ENCODE measurements at regions not wholly inside any gene's neighbourhood (a gene's known extent, or its start where the extent isn't known, plus 50 kb on each side); places are given as distances from the start of the nearest gene placed in this dataset.

DNA sequence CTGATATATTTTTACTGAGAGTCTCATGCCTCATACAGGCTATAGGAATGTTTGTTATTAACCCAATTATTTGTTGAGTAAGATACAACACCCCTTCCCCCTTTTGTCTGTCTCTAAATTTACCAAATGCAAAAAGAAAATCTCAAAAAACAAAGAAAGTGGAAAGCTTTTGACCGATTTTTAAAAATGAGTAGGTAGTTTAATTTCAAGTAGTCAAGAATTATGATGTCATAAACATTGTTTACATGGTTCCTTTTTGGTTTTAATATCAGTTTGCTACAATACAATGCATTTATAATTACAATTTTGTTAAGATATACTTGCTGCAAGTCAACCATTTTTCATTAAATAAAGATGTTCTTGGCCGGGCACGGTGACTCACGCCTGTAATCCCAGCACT, 84.7 kb upstream of the HMGA2 start:
- Histone ChIP-seq H3K9me3 (ENCODE audit: insufficient read depth, low read length) (no peaks in the 10 kb centered on the region), H3K27ac (ENCODE audit: low read depth, low read length) (no peak overlapping the region), H3K79me2 (ENCODE audit: insufficient read depth, low read length) (no peaks in the 10 kb centered on the region), H2AFZ (ENCODE audit: low read depth, low read length, severe bottlenecking) (no peak overlapping the region), H3K9me2 (replicated peaks; ENCODE audit: insufficient read depth, low read length) (no peaks in the 10 kb centered on the region), H3K36me3 (ENCODE audit: low read length) (no peaks in the 10 kb centered on the region), H3K4me2 (ENCODE audit: low read depth, low read length, poor library complexity, severe bottlenecking) (no peak overlapping the region), H4K20me1 (ENCODE audit: low read depth, low read length) (no peaks in the 10 kb centered on the region), H3K9ac (ENCODE audit: low read length) (no peak overlapping the region), H3F3A (ENCODE audit: insufficient read depth) (no peaks in the 10 kb centered on the region), H3K4me3 (ENCODE audit: insufficient read depth, low read length, poor library complexity, severe bottlenecking) (no peak overlapping the region), H3K27me3 (ENCODE audit: low read length) (no peaks in the 10 kb centered on the region)
- TF ChIP-seq CTCF (IDR thresholded peaks at IDR 0.05; ENCODE audit: insufficient read depth, low read length, poor library complexity, severe bottlenecking), result no peak
- no peak for TF ChIP-seq EZH2phosphoT487 (conservative IDR thresholded peaks at IDR 0.05; ENCODE audit: low read length)

DNA sequence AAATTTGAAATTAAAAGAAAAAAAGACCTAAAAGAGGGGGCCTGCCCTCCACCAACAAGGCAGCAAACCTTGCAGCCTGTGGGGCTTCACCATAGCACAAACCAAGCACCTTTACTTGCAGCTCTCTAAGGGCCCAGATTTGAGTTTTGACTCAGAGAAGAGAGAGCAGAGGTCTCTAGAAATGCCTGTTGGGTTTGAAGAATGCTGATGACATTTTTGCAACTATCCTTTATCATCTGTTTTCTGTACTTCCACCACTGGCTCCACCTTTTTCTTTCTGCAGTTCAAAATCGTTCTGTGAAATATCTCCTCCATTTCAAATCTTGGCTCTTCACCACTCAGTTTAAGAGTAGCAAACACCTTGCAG, 83.8 kb upstream of the HMGA2 start:
- Histone ChIP-seq H4K20me1 (ENCODE audit: low read depth, low read length) (no peaks in the 10 kb centered on the region), H3K27me3 (ENCODE audit: low read length) (no peaks in the 10 kb centered on the region), H3K9me3 (ENCODE audit: insufficient read depth, low read length) (no peaks in the 10 kb centered on the region), H3K4me3 (ENCODE audit: insufficient read depth, low read length, poor library complexity, severe bottlenecking) (no peak overlapping the region), H3K27ac (ENCODE audit: low read depth, low read length) (no peak overlapping the region), H3K79me2 (ENCODE audit: insufficient read depth, low read length) (no peaks in the 10 kb centered on the region), H2AFZ (ENCODE audit: low read depth, low read length, severe bottlenecking) (no peak overlapping the region), H3K9me2 (replicated peaks; ENCODE audit: insufficient read depth, low read length) (no peaks in the 10 kb centered on the region), H3K4me2 (ENCODE audit: low read depth, low read length, poor library complexity, severe bottlenecking) (no peak overlapping the region), H3K36me3 (ENCODE audit: low read length) (no peaks in the 10 kb centered on the region), H3F3A (ENCODE audit: insufficient read depth) (no peaks in the 10 kb centered on the region), H3K9ac (ENCODE audit: low read length) (no peak overlapping the region)
- TF ChIP-seq CTCF (IDR thresholded peaks at IDR 0.05; ENCODE audit: insufficient read depth, low read length, poor library complexity, severe bottlenecking), result no peak
- TF ChIP-seq EZH2phosphoT487 (conservative IDR thresholded peaks at IDR 0.05; ENCODE audit: low read length), result no peak

DNA sequence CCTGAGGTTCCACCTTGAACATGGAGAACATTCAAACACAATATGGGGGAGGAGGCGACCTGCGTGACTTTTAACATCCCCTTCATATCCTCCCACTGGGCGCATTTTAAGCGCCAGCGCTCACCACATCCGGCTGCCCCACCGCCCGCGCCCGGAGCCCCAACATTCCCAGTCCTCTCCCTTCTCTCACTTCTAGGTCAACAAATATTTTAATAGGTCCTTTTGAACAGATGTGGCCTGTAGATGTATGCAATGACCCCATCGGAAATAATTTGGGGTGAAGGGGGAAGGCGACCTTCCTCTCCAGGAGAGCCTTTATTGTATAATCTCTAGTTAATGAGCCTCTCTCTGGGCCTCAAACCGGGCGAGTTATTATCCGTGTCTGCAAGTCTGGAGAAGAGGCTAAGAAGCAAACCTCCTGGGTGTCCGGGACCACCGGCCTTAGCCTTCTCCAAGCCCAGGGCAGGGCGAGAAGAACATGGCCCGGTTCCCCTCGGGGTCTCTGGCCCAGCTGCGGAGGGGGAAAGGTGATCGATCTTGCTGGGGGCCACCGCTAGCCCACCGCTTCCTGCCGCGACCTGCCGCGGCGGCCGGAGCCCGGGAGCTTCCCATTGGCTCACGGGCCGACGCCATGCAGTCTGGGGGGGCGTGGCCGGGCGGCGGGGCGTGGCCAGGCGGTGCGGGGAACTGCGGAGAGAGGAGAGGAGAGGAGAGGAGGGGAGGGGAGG, 83.2 kb upstream of the HMGA2 start:
- Histone ChIP-seq H3K9ac (ENCODE audit: low read length) (no peak overlapping the region), H3K36me3 (ENCODE audit: low read length) (no peaks in the 10 kb centered on the region), H3K4me3 (ENCODE audit: insufficient read depth, low read length, poor library complexity, severe bottlenecking) (no peak overlapping the region), H3K27me3 (ENCODE audit: low read length) (no peaks in the 10 kb centered on the region), H3K9me2 (replicated peaks; ENCODE audit: insufficient read depth, low read length) (no peaks in the 10 kb centered on the region), H3K9me3 (ENCODE audit: insufficient read depth, low read length) (no peaks in the 10 kb centered on the region), H3K27ac (ENCODE audit: low read depth, low read length) (no peak overlapping the region), H3F3A (ENCODE audit: insufficient read depth) (no peaks in the 10 kb centered on the region), H3K79me2 (ENCODE audit: insufficient read depth, low read length) (no peaks in the 10 kb centered on the region), H2AFZ (ENCODE audit: low read depth, low read length, severe bottlenecking) (no peak overlapping the region), H3K4me2 (ENCODE audit: low read depth, low read length, poor library complexity, severe bottlenecking) (no peak overlapping the region), H4K20me1 (ENCODE audit: low read depth, low read length) (no peaks in the 10 kb centered on the region)
- TF ChIP-seq CTCF (IDR thresholded peaks at IDR 0.05; ENCODE audit: insufficient read depth, low read length, poor library complexity, severe bottlenecking) (no peak), EZH2phosphoT487 (conservative IDR thresholded peaks at IDR 0.05; ENCODE audit: low read length) (no peak)
